CD4-positive, alpha-beta T cell treated with Interleukin-17A for 1 hour (primary cell): ENCODE measurements at regions not wholly inside any gene's neighbourhood (a gene's known extent, or its start where the extent isn't known, plus 50 kb on each side); places are given as distances from the start of the nearest gene placed in this dataset.

ENCODE experiments used
- DNase-seq: peaks from one replicate; pipeline ENCODE4 v3.0.0-alpha.2; 2020

DNA sequence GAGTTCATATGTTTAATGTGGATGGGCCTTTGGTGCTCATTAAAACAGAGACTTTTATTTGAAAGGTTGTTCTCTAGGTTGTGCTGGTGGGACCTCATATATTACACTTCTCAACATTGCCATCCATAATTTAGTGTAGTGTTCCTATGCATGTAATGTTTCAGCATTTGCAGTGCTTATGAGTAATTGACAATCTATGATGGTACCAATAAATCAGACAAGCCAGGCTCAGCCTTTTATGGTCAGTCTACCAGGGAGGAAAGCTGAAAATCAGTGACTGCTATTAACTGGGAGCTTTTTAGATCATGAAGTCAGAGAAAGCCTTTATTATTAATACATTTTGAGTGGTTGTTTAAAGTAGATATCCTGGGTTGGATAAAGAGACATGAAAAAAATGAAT, 120.1 kb upstream of the SLC28A3 start:
- DNase-seq: no peak

DNA sequence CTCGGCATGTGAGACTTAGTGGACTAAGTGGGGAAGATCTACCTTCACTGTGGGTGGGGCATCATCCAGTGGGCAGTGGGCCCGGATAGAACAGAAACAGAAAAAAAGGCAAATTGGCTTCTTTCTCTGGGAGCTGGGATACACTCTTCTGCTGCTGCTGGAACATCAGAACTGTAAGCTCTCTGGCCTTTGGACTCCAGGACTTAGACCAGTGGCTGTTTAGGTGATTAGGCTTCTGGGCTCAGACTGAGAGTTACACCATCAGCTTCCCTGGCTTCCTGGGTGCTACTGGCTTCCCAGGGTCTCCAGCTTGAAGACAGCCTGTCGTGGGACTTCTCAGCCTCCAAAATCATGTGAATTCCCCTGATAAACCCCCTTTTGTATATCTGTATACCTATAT, 122.7 kb upstream of the SLC28A3 start:
- no peak for DNase-seq

- no peak for DNase-seq
Observed at GRCh38 chr9:84466580-84467285, 126.2 kb upstream of the SLC28A3 start.

DNA sequence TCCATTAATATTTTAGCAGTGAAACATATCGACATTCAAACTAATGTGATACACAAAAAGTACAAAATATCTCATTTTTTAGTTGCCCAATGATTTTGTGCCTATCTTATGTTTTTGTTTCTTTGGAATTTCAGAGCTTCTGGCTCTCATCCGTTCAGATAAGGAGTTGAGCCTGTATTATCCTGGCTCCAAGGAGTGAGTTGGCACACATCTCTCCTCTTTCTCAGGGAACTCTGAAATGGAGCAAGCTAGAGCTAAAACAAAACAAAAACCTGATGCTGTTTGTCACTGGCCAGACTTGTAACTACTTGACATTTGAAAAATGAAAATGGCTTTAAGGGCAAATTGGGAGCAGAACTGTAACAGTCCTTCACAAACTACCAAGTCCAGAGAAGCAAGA, 131.3 kb upstream of the SLC28A3 start:
- DNase-seq: no peak

GRCh38 chr9:84478996-84479395, 138.4 kb upstream of the SLC28A3 start:
- no peak for DNase-seq

DNA sequence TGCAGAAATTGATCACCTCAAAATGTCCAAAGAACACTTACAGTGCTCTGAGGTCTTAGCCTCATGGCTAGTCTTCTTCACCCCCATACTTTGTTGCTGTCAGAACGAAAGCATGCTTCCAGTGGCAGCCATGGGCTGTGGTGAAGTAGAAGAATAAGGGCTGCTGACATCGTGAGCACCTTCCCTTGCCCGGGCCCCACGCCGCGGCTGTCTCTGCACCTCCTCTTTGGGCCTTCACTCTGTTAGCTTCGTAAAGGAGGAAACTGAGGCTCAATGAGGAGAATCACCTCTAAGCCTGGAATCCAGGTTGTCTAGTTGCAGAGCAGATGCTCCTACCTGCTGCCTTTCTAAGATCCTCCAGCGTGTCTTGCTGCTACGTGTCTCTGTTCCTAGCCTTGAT, 139.5 kb upstream of the SLC28A3 start:
- no peak for DNase-seq

GRCh38 chr9:84481231-84481630, 140.7 kb upstream of the SLC28A3 start:
- no peak for DNase-seq

DNA sequence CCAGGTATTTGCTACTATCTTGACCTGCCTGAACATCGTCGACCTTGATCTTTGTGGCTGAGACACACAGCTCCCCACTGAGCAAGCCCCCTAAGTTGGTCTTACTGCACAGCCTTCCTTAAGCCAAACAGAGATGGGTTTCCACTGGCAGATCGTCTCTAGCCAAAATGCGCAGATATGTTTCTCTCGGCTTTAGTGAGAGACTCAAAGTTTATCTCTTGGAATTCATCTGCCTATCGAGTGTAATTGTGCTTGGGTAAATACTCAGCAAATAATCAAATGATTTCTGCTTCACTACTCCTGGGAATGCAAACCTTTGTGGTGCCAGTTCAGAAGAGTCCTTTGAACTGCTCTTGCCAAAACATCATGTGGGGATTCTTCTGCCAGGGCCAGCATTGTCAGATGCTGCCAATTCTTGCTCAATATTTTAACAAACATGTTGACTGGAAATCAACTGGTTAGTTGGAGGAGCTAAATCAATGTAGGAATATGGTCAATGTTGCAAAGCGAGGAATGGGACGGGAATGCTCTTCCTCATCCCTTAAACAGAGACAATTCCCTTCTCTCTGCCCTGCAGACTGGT, 141.2 kb upstream of the SLC28A3 start:
- no peak for DNase-seq

- DNase-seq: no peak
Observed at GRCh38 chr9:84482607-84483006, 142.0 kb upstream of the SLC28A3 start.

DNA sequence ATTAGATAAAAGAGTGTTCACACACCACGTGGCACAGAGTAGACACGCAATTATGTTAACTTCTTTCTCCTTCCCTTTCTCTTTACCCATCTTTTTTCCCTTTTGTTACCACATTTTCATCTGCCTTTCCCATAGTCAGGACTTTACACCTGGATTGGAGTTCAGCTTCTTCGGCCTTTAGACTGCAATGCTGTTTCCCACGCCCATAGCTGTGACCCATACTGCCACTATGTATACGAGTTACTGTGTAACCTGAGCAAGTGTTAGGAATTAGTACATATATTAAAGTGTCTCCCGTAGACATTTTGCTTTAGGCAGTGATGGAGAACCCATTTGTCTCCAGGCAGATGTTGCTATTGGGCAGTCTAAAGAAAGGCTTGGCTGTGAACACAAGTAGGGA, 143.6 kb upstream of the SLC28A3 start:
- no peak for DNase-seq

- no peak for DNase-seq
Observed at GRCh38 chr9:84485539-84485938, 145.0 kb upstream of the SLC28A3 start.

DNA sequence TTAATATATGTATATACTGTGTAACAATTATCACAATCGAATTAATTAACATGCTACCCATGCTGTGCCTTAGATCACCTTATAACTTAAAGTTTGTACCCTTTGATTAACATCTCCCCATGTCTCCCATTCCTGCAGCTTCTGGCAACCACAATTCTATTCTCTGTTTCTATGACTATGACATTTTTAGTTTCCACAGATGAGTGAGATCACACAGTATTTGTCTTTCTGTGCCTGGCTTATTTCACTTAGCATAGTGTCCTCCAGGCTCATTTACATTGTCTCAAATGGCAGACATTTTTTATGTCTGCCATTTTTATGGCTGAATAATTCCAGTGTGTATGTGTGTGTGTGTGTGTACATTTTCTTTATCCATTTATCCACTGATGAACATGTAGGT, 146.1 kb upstream of the SLC28A3 start:
- DNase-seq: no peak

DNA sequence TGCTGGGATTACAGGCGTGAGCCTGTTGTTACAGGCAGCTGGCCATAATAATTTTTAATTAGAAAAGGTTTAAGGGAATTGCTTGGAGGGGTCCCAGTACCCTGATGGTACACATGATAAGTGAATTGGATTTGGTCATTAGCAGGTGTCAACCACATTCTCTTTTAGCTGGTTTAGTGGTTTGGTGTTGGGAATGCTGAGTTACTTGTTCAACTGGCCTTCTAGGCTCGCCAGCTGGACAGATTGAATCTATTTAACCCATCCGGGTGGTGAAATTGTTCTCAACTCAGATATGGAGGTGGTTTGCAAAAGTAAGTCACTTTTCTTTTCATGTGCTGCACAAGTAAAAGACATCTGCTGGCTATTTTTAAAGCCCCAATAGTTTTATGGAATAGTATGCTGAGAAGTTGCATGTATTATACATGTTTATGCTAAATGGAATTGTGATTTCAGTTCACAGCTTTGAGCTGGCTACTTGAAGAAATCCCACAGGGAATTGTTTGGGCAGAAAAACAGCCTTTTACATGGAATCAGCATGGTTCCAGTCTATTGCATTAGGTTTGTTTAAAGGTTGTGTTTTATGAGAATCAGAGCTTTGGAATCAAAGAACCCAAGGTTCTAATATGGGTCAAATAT, 149.8 kb upstream of the SLC28A3 start:
- DNase-seq: no peak

DNA sequence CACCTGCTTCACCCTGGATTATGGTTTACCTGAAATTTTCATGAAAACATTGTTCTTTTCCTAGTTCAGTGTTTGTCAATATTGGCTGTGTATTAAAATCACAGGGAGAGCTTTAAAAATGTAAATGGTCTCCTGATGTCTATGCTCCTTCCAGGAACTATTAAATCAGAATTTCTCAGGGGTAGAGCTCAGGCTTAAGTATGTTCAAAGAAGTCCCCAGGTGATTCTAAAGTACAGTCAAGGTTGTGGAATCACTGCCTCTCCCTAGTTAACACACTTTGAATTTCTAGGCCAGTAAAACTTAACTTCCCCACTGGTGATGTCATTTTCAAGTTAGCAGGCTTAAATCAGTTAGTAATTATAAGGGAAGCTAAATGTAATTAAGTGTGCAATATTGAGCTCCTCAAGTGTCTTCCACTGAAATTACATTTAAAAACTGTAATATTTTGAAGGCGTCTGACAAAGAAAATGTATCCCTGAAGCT, 150.3 kb upstream of the SLC28A3 start:
- DNase-seq: no peak

DNA sequence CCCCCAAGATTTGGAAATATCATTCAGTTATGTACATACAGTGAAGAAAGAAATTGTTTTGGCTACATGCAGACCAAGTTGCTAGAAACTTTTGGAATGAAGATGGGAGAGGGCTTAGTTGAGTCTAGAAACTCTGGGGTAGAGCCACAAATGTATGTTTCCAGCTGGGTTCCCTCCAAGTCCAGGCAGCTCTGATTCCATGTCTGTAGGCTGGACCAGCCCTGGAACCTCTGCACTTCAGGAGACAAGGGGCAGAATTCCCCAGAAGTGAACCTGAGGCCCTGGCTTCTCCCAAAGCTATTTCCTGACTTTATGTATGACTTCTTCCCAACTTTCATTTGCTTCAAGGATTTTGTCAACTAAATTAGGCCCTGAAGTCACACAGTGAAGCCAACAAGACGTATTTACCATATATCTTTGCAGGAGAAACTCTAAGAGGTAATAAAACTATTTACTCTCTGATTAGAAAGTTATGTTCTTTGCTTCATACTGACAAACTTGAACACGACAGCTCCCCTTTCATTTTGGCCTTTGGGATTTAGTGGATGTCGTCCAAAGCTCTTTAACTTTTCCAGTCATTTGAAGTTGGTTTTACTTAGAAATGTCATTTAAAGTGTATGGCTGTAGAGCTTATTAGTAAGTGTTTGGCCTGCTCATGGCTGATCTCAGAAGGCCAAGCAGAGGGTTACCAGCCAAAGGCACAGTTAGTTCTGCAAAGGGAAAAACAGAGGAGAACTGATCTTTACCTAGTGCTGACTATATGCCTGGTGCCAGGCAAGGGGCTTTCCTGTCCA, 152.0 kb upstream of the SLC28A3 start:
- no peak for DNase-seq

GRCh38 chr9:84493284-84493947, 152.9 kb upstream of the SLC28A3 start:
- DNase-seq: no peak

DNA sequence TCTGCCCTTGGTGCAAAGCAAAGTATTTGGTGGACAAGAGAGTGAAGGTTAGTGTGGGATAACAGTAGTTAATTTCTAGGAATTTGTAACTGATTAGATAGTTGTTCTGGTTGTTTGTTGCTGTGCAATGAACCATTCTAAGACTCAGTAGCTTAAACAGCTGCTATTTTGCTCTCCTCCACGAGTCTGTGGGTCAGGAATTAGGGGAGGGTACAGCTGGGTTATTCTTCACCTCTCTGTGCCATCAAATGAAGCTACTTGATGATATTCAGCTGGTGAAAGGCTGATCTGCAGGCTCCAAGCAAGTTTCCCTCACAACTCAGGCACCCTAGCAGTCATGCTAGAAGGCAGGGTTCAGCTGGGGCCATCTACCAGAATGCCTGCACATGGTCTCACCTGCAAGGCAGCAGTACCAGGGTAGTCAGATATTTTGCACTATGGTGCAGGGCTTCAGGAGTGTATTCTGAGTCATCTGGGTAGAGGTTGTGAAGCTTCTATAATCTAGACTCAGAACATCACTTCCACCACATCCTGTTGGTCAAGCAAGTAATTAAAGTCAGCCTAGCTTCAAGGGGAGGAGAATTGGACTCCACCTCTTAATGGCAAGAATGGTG, 159.5 kb upstream of the SLC28A3 start:
- DNase-seq: no peak

DNA sequence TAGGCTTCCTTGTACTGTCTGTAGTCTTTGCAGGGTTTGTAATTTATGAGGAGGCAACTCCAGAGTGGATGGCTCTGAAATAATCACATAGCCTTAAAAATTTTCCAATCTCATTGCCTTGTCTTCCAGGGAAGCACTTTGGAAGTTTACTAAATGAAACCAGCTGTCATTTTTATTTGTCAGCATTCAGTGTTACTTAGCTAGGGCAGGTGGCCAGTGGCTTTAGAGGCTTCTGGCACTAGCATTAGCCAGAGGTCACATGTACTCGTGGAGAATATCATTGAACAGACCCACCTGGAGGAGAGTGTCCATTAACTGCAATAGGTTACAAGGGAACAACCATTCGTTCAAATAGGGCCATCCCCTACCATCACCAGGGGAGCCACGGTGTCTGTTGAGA, 160.3 kb upstream of the SLC28A3 start:
- DNase-seq: no peak

DNA sequence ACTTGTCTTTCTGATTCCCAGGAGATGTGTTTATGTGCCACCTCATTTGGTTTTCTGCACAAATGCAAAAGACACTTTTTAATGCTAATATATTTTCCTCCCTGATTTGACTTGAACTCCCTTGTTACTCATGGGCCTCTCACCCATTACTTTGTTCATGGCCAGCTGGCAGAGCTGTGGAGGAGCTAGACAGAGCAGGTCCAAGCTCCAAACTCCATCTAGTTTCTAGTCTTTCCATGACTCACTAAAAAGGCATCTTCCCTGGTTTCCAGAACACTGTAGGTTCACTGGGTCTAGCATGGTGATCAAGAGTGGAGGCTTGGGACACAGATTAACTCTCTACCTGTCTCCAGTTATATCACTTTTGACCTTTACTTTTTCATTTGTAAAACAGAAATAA, 161.0 kb upstream of the SLC28A3 start:
- no peak for DNase-seq

DNA sequence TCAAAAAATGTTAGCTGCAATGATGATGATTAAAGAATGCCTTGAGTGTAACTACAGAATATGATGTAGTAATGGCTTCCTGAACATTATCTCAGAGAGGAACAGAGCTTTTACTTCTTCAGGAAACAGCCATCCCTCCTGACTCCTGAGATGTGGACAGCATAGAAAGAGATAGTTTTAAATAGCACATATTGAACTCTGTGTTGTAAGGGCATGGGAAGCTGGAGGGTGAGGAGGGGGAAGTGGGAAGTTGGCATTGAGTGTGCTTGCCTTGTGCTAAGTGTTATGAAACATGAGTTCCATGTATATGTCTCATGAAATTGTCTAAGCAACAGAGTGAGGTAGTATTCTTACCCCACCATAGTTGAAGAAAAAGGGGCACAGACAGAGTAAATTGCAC, 161.5 kb upstream of the SLC28A3 start:
- no peak for DNase-seq

DNA sequence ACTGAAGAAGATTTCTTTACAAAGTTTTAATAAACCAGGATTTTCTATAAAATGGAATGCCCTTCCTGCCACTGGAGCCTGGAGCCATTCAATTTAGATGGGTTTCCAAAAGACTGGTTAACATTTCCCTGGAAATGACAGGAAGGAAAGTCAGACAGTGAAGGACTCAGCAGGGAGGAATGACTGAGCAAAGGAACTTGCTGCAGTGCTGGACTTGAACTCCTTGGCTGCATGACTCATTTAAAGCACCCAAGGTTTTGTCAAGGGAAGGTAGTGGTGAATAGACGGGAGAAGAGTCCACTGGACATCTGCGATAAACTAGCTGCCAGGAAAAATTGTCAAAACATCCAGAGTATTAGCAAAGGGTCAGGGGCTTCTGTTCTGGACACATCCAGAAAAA, 163.8 kb upstream of the SLC28A3 start:
- no peak for DNase-seq

- no peak for DNase-seq
Observed at GRCh38 chr9:84511651-84512050, 157.9 kb upstream of the NTRK2 start.

GRCh38 chr9:84512493-84512892, 157.0 kb upstream of the NTRK2 start:
- no peak for DNase-seq
